ENCODE measurements at regions not wholly inside any gene's neighbourhood (a gene's known extent, or its start where the extent isn't known, plus 50 kb on each side); places are given as distances from the start of the nearest gene placed in this dataset.
"Not testable (repeated sequence)": the region's sequence is repeated elsewhere in the genome, so short reads cannot be mapped to it uniquely, and the experiment has no call there.

- DNase-seq (ENCODE audit: low read depth, low spot score) = no peak
These were observed 579.7 kb upstream of the ARID1B start for GRCh38 chr6:156197513-156197912.

GRCh38 chr6:156194981-156195380 lies 582.2 kb upstream of the ARID1B start:
- no peak for DNase-seq (ENCODE audit: low read depth, low spot score)

- DNase-seq (ENCODE audit: low read depth, low spot score) = no peak
These were observed 583.8 kb upstream of the ARID1B start for GRCh38 chr6:156193381-156193780.

- DNase-seq (ENCODE audit: low read depth, low spot score) = no peak
These were observed 585.3 kb upstream of the ARID1B start for GRCh38 chr6:156191895-156192294.

GRCh38 chr6:156191390-156191789 lies 585.8 kb upstream of the ARID1B start:
- DNase-seq (ENCODE audit: low read depth, low spot score) = not testable (repeated sequence)

GRCh38 chr6:156190270-156190669 lies 586.9 kb upstream of the ARID1B start:
- no peak for DNase-seq (ENCODE audit: low read depth, low spot score)

GRCh38 chr6:156189714-156190113 lies 587.5 kb upstream of the ARID1B start:
- no peak for DNase-seq (ENCODE audit: low read depth, low spot score)

GRCh38 chr6:156189195-156189594 lies 588.0 kb upstream of the ARID1B start:
- no peak for DNase-seq (ENCODE audit: low read depth, low spot score)

GRCh38 chr6:156185113-156185512 lies 592.1 kb upstream of the ARID1B start:
- no peak for DNase-seq (ENCODE audit: low read depth, low spot score)

GRCh38 chr6:156183678-156184077 lies 593.5 kb upstream of the ARID1B start:
- DNase-seq (ENCODE audit: low read depth, low spot score) = no peak

GRCh38 chr6:156182356-156182755 lies 594.8 kb upstream of the ARID1B start:
- DNase-seq (ENCODE audit: low read depth, low spot score) = no peak

- no peak for DNase-seq (ENCODE audit: low read depth, low spot score)
These were observed 595.7 kb upstream of the ARID1B start for GRCh38 chr6:156181506-156181905.

- DNase-seq (ENCODE audit: low read depth, low spot score) = no peak
These were observed 601.2 kb upstream of the ARID1B start for GRCh38 chr6:156175971-156176421.

GRCh38 chr6:156175433-156175832 lies 601.7 kb upstream of the ARID1B start:
- no peak for DNase-seq (ENCODE audit: low read depth, low spot score)

- DNase-seq (ENCODE audit: low read depth, low spot score) = no peak
These were observed 602.9 kb upstream of the ARID1B start for GRCh38 chr6:156174031-156174890.

GRCh38 chr6:156169371-156169770 lies 607.8 kb upstream of the ARID1B start:
- no peak for DNase-seq (ENCODE audit: low read depth, low spot score)

GRCh38 chr6:156167625-156168071 lies 609.5 kb upstream of the ARID1B start:
- no peak for DNase-seq (ENCODE audit: low read depth, low spot score)

GRCh38 chr6:156167016-156167624 lies 610.1 kb upstream of the ARID1B start:
- no peak for DNase-seq (ENCODE audit: low read depth, low spot score)

- no peak for DNase-seq (ENCODE audit: low read depth, low spot score)
These were observed 611.1 kb upstream of the ARID1B start for GRCh38 chr6:156166093-156166492.

- DNase-seq (ENCODE audit: low read depth, low spot score) = no peak
These were observed 612.3 kb upstream of the ARID1B start for GRCh38 chr6:156164701-156165452.

- DNase-seq (ENCODE audit: low read depth, low spot score) = no peak
These were observed 613.9 kb upstream of the ARID1B start for GRCh38 chr6:156163311-156163710.

- DNase-seq (ENCODE audit: low read depth, low spot score) = no peak
These were observed 615.7 kb upstream of the ARID1B start for GRCh38 chr6:156161471-156161870.
